ENCODE measurements at regions not wholly inside any gene's neighbourhood (a gene's known extent, or its start where the extent isn't known, plus 50 kb on each side); places are given as distances from the start of the nearest gene placed in this dataset.
"Not testable (repeated sequence)": the region's sequence is repeated elsewhere in the genome, so short reads cannot be mapped to it uniquely, and the experiment has no call there.

- Histone ChIP-seq H3K27ac (ENCODE audit: low read depth in 2 of 2, low read length in 1 of 2) (no peak overlapping the region), H3K9me3 (0 out of 2 replicates have a peak, but pooled peaks cover 3% of the 10 kb centered on the region), H3K4me1 (ENCODE audit: control insufficient read depth in 1 of 2, insufficient read depth in 2 of 2, low read depth in 1 of 2, low read length in 1 of 2) (no peaks in the 10 kb centered on the region), H3K9ac (no peak overlapping the region), H2AFZ (ENCODE audit: low read depth) (no peak overlapping the region), H3K27me3 (ENCODE audit: insufficient read depth) (no peaks in the 10 kb centered on the region), H3K79me2 (ENCODE audit: insufficient read depth) (no peaks in the 10 kb centered on the region), H3K4me2 (no peak overlapping the region), H4K20me1 (ENCODE audit: insufficient read depth) (no peaks in the 10 kb centered on the region), H3F3A (replicated peaks; ENCODE audit: insufficient read depth) (no peaks in the 10 kb centered on the region), H3K9me2 (no peaks in the 10 kb centered on the region), H3K36me3 (replicated peaks in 1 of 2; ENCODE audit: control insufficient read depth in 1 of 2, insufficient read depth in 2 of 2, low read length in 1 of 2) (no peaks in the 10 kb centered on the region), H3K4me3 (ENCODE audit: low read depth in 2 of 2, low read length in 1 of 2) (no peak overlapping the region)
- DNase-seq = no peak
- CTCF ChIA-PET = interaction anchor here (0.9 kb wide), 1 partner anchor 8 kb away, joined by 3 read pairs; no protein-coding TSS in a partner anchor
- POLR2A ChIA-PET = no interaction called here
- 17% methylated on average over 2 of the region's 2 CpGs for WGBS (ENCODE audit: low lambda C conversion rate)
- TF ChIP-seq, protein P1, sequence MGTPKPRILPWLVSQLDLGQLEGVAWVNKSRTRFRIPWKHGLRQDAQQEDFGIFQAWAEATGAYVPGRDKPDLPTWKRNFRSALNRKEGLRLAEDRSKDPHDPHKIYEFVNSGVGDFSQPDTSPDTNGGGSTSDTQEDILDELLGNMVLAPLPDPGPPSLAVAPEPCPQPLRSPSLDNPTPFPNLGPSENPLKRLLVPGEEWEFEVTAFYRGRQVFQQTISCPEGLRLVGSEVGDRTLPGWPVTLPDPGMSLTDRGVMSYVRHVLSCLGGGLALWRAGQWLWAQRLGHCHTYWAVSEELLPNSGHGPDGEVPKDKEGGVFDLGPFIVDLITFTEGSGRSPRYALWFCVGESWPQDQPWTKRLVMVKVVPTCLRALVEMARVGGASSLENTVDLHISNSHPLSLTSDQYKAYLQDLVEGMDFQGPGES (IDR thresholded peaks at IDR 0.05; ENCODE audit: low read depth, low read length) = no peak
- TF ChIP-seq NRF1 (IDR thresholded peaks at IDR 0.05; ENCODE audit: low read depth, low read length) (no peak), MXI1 (IDR thresholded peaks at IDR 0.05; ENCODE audit: low read depth, low read length) (no peak), RCOR1 (IDR thresholded peaks at IDR 0.05; ENCODE audit: low read length) (no peak), MAX (IDR thresholded peaks at IDR 0.05; ENCODE audit: low read depth) (no peak), YY1 (IDR thresholded peaks at IDR 0.05; ENCODE audit: low read depth) (no peak), SIN3A (IDR thresholded peaks at IDR 0.05; ENCODE audit: borderline replicate concordance, low read depth, low read length) (no peak), POLR2AphosphoS5 (IDR thresholded peaks at IDR 0.05; ENCODE audit: low read depth, low read length) (no peak), TAF1 (IDR thresholded peaks at IDR 0.05; ENCODE audit: borderline replicate concordance, low read depth, low read length) (no peak), RAD21 (IDR thresholded peaks at IDR 0.05; ENCODE audit: low read length) (no peak), SMC3 (IDR thresholded peaks at IDR 0.05; ENCODE audit: low read depth, low read length) (no peak), RFX5 (IDR thresholded peaks at IDR 0.05; ENCODE audit: low read length) (no peak), CHD2 (IDR thresholded peaks at IDR 0.05; ENCODE audit: low read length, partially characterized antibody) (no peak), MEF2A (IDR thresholded peaks at IDR 0.05; ENCODE audit: borderline replicate concordance, low read depth) (no peak), FOSL2 (IDR thresholded peaks at IDR 0.05; ENCODE audit: borderline replicate concordance, low read depth) (no peak), EZH2phosphoT487 (IDR thresholded peaks at IDR 0.05; ENCODE audit: borderline replicate concordance, low read depth) (no peak)
- TF ChIP-seq, protein P2, sequence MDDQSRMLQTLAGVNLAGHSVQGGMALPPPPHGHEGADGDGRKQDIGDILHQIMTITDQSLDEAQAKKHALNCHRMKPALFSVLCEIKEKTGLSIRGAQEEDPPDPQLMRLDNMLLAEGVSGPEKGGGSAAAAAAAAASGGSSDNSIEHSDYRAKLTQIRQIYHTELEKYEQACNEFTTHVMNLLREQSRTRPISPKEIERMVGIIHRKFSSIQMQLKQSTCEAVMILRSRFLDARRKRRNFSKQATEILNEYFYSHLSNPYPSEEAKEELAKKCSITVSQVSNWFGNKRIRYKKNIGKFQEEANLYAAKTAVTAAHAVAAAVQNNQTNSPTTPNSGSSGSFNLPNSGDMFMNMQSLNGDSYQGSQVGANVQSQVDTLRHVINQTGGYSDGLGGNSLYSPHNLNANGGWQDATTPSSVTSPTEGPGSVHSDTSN (IDR thresholded peaks at IDR 0.05) = no peak
- TF ChIP-seq, protein P3, sequence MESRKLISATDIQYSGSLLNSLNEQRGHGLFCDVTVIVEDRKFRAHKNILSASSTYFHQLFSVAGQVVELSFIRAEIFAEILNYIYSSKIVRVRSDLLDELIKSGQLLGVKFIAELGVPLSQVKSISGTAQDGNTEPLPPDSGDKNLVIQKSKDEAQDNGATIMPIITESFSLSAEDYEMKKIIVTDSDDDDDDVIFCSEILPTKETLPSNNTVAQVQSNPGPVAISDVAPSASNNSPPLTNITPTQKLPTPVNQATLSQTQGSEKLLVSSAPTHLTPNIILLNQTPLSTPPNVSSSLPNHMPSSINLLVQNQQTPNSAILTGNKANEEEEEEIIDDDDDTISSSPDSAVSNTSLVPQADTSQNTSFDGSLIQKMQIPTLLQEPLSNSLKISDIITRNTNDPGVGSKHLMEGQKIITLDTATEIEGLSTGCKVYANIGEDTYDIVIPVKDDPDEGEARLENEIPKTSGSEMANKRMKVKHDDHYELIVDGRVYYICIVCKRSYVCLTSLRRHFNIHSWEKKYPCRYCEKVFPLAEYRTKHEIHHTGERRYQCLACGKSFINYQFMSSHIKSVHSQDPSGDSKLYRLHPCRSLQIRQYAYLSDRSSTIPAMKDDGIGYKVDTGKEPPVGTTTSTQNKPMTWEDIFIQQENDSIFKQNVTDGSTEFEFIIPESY (IDR thresholded peaks at IDR 0.05; ENCODE audit: borderline replicate concordance, low read depth) = no peak
- TF ChIP-seq, protein P4, sequence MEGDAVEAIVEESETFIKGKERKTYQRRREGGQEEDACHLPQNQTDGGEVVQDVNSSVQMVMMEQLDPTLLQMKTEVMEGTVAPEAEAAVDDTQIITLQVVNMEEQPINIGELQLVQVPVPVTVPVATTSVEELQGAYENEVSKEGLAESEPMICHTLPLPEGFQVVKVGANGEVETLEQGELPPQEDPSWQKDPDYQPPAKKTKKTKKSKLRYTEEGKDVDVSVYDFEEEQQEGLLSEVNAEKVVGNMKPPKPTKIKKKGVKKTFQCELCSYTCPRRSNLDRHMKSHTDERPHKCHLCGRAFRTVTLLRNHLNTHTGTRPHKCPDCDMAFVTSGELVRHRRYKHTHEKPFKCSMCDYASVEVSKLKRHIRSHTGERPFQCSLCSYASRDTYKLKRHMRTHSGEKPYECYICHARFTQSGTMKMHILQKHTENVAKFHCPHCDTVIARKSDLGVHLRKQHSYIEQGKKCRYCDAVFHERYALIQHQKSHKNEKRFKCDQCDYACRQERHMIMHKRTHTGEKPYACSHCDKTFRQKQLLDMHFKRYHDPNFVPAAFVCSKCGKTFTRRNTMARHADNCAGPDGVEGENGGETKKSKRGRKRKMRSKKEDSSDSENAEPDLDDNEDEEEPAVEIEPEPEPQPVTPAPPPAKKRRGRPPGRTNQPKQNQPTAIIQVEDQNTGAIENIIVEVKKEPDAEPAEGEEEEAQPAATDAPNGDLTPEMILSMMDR (IDR thresholded peaks at IDR 0.05) = no peak
These were observed 96.3 kb upstream of the TRIM24 start for GRCh38 chr7:138363721-138364120.

DNA sequence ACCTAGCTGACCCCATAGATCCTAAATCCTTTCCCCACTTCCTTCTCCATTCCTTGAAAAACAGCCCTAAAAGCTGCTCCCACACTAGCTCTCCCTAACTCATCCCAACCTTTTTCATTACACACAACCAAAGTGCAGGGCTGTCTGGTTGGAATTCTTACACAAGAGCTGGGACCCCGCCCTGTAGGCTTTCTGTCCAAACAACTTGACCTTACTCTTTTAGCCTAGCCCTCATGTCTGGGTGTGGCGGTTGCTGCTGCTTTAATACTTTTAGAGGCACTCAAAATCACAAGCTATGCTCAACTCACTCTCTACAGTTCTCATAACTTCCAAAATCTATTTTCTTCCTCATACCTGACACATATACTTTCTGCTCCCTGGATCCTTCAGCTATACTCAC lies 93.9 kb upstream of the TRIM24 start:
- H3K9ac ChIP-seq; H3F3A ChIP-seq (replicated peaks; ENCODE audit: insufficient read depth); H3K27me3 ChIP-seq (ENCODE audit: insufficient read depth); H3K9me2 ChIP-seq; POLR2A ChIA-PET; H3K4me1 ChIP-seq (ENCODE audit: control insufficient read depth in 1 of 2, insufficient read depth in 2 of 2, low read depth in 1 of 2, low read length in 1 of 2); H2AFZ ChIP-seq (ENCODE audit: low read depth); H3K36me3 ChIP-seq (replicated peaks in 1 of 2; ENCODE audit: control insufficient read depth in 1 of 2, insufficient read depth in 2 of 2, low read length in 1 of 2); H3K79me2 ChIP-seq (ENCODE audit: insufficient read depth); H3K27ac ChIP-seq (ENCODE audit: low read depth in 2 of 2, low read length in 1 of 2); H4K20me1 ChIP-seq (ENCODE audit: insufficient read depth); DNase-seq; H3K4me2 ChIP-seq; H3K4me3 ChIP-seq (ENCODE audit: low read depth in 2 of 2, low read length in 1 of 2); H3K9me3 ChIP-seq: not testable (repeated sequence)
- CTCF ChIA-PET = interaction anchor here (1.5 kb wide), 1 partner anchor 10 kb away, joined by 3 read pairs; no protein-coding TSS in a partner anchor
- WGBS (ENCODE audit: low lambda C conversion rate) = 26% methylated on average over 2 of the region's 2 CpGs

Measured in SK-N-SH (cell line).